WTC11 (cell line): ENCODE measurements at regions not wholly inside any gene's neighbourhood (a gene's known extent, or its start where the extent isn't known, plus 50 kb on each side); places are given as distances from the start of the nearest gene placed in this dataset.

Experiments used
- ATAC-seq: fragments of 200-7000 bp; cut with Tn5 transposase; 2 replicates; pipeline ENCODE4 v1.10.0; 2021; ENCODE audit warnings: mild to moderate bottlenecking, moderate library complexity
- CTCF ChIA-PET: fragments of 300-600 bp; sonication (Branson Sonifier 250); formaldehyde crosslinking; loops from one replicate; lab custom pipeline; 2021; ENCODE audit warnings: antibody characterized with exemption; lab: Charles Lee
- POLR2A ChIA-PET: fragments of 350-600 bp; sonication (Branson Sonifier 250); formaldehyde crosslinking; loops from one replicate; lab custom pipeline; 2021; ENCODE audit warnings: antibody characterized with exemption; lab: Charles Lee
- DNase-seq: peaks from one replicate; pipeline ENCODE4 v3.0.0; 2021; ENCODE audit warnings: low spot score
- H3K27ac Mint-ChIP-seq: 2 replicates; pipeline ENCODE4 v1.8.0; 2021; ENCODE audit warnings: mixed read lengths
- H3K27me3 Mint-ChIP-seq: 2 replicates; pipeline ENCODE4 v1.8.0; 2021; ENCODE audit warnings: low read depth, mild to moderate bottlenecking, moderate library complexity, mixed read lengths
- H3K36me3 Mint-ChIP-seq: 2 replicates; pipeline ENCODE4 v1.8.0; 2021; ENCODE audit warnings: mixed read lengths
- H3K4me1 Mint-ChIP-seq: 2 replicates; pipeline ENCODE4 v1.8.0; 2022; ENCODE audit warnings: mixed read lengths
- H3K4me3 Mint-ChIP-seq: 2 replicates; pipeline ENCODE4 v1.8.0; 2021; ENCODE audit warnings: mild to moderate bottlenecking, moderate library complexity, mixed read lengths
- H3K9me3 Mint-ChIP-seq: 2 replicates; pipeline ENCODE4 v1.8.0; 2021; ENCODE audit warnings: mixed read lengths
- ATF1 ChIP-seq: sonication (generic); formaldehyde crosslinking; IDR thresholded peaks from 2 replicates; pipeline ENCODE4 v1.8.1; 2023; ENCODE audit warnings: mild to moderate bottlenecking, moderate library complexity, missing genetic modification reagents
- CREB1 ChIP-seq: sonication (generic); formaldehyde crosslinking; IDR thresholded peaks from 2 replicates; pipeline ENCODE4 v1.8.0; 2023; ENCODE audit warnings: mild to moderate bottlenecking, missing genetic modification reagents
- CTCF ChIP-seq: fragments of 200-600 bp; IDR thresholded peaks from 2 replicates; pipeline ENCODE4 v1.8.0; 2022; ENCODE audit warnings: antibody characterized with exemption
- ERG ChIP-seq: fragments of 250-450 bp; sonication (Bioruptor Pico); IDR thresholded peaks from 2 replicates; pipeline ENCODE4 v1.8.0; 2021; ENCODE audit warnings: mild to moderate bottlenecking
- ESRRA ChIP-seq: sonication (generic); formaldehyde crosslinking; IDR thresholded peaks from 2 replicates; pipeline ENCODE4 v1.8.1; 2022; ENCODE audit warnings: mild to moderate bottlenecking, missing genetic modification reagents, borderline replicate concordance
- GABPB1 ChIP-seq: sonication (generic); formaldehyde crosslinking; IDR thresholded peaks from 2 replicates; pipeline ENCODE4 v1.8.1; 2023; ENCODE audit warnings: mild to moderate bottlenecking, missing genetic modification reagents
- GRHL2 ChIP-seq: fragments of 250-450 bp; sonication (Bioruptor Pico); IDR thresholded peaks from 2 replicates; pipeline ENCODE4 v1.8.0; 2022; ENCODE audit warnings: mild to moderate bottlenecking, moderate library complexity; ENCODE audit not compliant: insufficient replicate concordance, severe bottlenecking
- HMGA2 ChIP-seq: fragments of 250-450 bp; sonication (Bioruptor Pico); IDR thresholded peaks from 2 replicates; pipeline ENCODE4 v1.4.0; 2021; ENCODE audit warnings: mild to moderate bottlenecking, moderate library complexity
- HMGXB4 ChIP-seq: sonication (generic); formaldehyde crosslinking; IDR thresholded peaks from 2 replicates; pipeline ENCODE4 v1.8.1; 2023; ENCODE audit warnings: mild to moderate bottlenecking, moderate library complexity, missing genetic modification reagents
- NR2C2 ChIP-seq: sonication (generic); formaldehyde crosslinking; IDR thresholded peaks from 2 replicates; pipeline ENCODE4 v1.8.0; 2022; ENCODE audit warnings: mild to moderate bottlenecking, missing genetic modification reagents
- SOX15 ChIP-seq: fragments of 250-450 bp; sonication (Bioruptor Pico); IDR thresholded peaks from 2 replicates; pipeline ENCODE4 v1.9.0; 2021; ENCODE audit warnings: mild to moderate bottlenecking
- ZNF138 ChIP-seq: sonication (generic); formaldehyde crosslinking; conservative IDR thresholded peaks from 2 replicates; pipeline ENCODE4 v1.8.1; 2022; ENCODE audit warnings: mild to moderate bottlenecking, moderate library complexity, missing genetic modification reagents
- ZNF232 ChIP-seq: sonication (generic); formaldehyde crosslinking; IDR thresholded peaks from 2 replicates; pipeline ENCODE4 v1.8.0; 2022; ENCODE audit warnings: mild to moderate bottlenecking, missing genetic modification reagents
- ZNF396 ChIP-seq: fragments of 250-450 bp; sonication (Bioruptor Pico); IDR thresholded peaks from 2 replicates; pipeline ENCODE4 v1.8.0; 2021; ENCODE audit warnings: mild to moderate bottlenecking, moderate library complexity, borderline replicate concordance
- ZNF423 ChIP-seq: fragments of 250-450 bp; sonication (Bioruptor Pico); IDR thresholded peaks from 2 replicates; pipeline ENCODE4 v2.1.2; 2022; ENCODE audit warnings: mild to moderate bottlenecking, moderate library complexity
- TF ChIP-seq, protein P1 (sequence below): sonication (generic); formaldehyde crosslinking; IDR thresholded peaks from 2 replicates; pipeline ENCODE4 v1.8.0; 2023; ENCODE audit warnings: mild to moderate bottlenecking, missing genetic modification reagents
- TF ChIP-seq, protein P2 (sequence below): sonication (generic); formaldehyde crosslinking; IDR thresholded peaks from 2 replicates; pipeline ENCODE4 v1.8.1; 2022; ENCODE audit warnings: low read depth, mild to moderate bottlenecking, moderate library complexity, missing genetic modification reagents, borderline replicate concordance
- TF ChIP-seq, protein P3 (sequence below): fragments of 250-450 bp; sonication (Bioruptor Pico); IDR thresholded peaks from 2 replicates; pipeline ENCODE4 v2.1.2; 2022; ENCODE audit warnings: mild to moderate bottlenecking, moderate library complexity
- TF ChIP-seq, protein P4 (sequence below): fragments of 250-450 bp; sonication (Bioruptor Pico); conservative IDR thresholded peaks from 2 replicates; pipeline ENCODE4 v1.9.0; 2021; ENCODE audit warnings: mild to moderate bottlenecking
- TF ChIP-seq, protein P5 (sequence below): sonication (generic); formaldehyde crosslinking; IDR thresholded peaks from 2 replicates; pipeline ENCODE4 v1.8.1; 2023; ENCODE audit warnings: mild to moderate bottlenecking, missing genetic modification reagents

GRCh38 chr9:22617156-22617555, 170.5 kb downstream of the DMRTA1 start:
- Mint-ChIP-seq H3K36me3 (no peaks in the 10 kb centered on the region; the same call in 1 of the 2 replicates), H3K27me3 (no peaks in the 10 kb centered on the region), H3K4me1 (no peaks in the 10 kb centered on the region), H3K9me3 (peaks cover 8% of the 10 kb centered on the region), H3K27ac (no peak overlapping the region), H3K4me3 (no peak overlapping the region)
- DNase-seq, result no peak
- POLR2A ChIA-PET, result no interaction called here
- TF ChIP-seq, protein P1, sequence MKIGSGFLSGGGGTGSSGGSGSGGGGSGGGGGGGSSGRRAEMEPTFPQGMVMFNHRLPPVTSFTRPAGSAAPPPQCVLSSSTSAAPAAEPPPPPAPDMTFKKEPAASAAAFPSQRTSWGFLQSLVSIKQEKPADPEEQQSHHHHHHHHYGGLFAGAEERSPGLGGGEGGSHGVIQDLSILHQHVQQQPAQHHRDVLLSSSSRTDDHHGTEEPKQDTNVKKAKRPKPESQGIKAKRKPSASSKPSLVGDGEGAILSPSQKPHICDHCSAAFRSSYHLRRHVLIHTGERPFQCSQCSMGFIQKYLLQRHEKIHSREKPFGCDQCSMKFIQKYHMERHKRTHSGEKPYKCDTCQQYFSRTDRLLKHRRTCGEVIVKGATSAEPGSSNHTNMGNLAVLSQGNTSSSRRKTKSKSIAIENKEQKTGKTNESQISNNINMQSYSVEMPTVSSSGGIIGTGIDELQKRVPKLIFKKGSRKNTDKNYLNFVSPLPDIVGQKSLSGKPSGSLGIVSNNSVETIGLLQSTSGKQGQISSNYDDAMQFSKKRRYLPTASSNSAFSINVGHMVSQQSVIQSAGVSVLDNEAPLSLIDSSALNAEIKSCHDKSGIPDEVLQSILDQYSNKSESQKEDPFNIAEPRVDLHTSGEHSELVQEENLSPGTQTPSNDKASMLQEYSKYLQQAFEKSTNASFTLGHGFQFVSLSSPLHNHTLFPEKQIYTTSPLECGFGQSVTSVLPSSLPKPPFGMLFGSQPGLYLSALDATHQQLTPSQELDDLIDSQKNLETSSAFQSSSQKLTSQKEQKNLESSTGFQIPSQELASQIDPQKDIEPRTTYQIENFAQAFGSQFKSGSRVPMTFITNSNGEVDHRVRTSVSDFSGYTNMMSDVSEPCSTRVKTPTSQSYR, result no peak
- TF ChIP-seq NR2C2 (CRISPR knock-in tag), result no peak
- TF ChIP-seq, protein P2, sequence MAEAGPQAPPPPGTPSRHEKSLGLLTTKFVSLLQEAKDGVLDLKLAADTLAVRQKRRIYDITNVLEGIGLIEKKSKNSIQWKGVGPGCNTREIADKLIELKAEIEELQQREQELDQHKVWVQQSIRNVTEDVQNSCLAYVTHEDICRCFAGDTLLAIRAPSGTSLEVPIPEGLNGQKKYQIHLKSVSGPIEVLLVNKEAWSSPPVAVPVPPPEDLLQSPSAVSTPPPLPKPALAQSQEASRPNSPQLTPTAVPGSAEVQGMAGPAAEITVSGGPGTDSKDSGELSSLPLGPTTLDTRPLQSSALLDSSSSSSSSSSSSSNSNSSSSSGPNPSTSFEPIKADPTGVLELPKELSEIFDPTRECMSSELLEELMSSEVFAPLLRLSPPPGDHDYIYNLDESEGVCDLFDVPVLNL, result no peak
- TF ChIP-seq CTCF, result no peak
- no peak for TF ChIP-seq ATF1 (CRISPR knock-in tag)
- no peak for TF ChIP-seq ZNF232 (CRISPR knock-in tag)
- no peak for TF ChIP-seq ZNF396 (CRISPR knock-in tag)
- no peak for TF ChIP-seq ZNF423 (CRISPR knock-in tag)
- no peak for TF ChIP-seq ZNF138 (CRISPR knock-in tag)
- TF ChIP-seq, protein P3, sequence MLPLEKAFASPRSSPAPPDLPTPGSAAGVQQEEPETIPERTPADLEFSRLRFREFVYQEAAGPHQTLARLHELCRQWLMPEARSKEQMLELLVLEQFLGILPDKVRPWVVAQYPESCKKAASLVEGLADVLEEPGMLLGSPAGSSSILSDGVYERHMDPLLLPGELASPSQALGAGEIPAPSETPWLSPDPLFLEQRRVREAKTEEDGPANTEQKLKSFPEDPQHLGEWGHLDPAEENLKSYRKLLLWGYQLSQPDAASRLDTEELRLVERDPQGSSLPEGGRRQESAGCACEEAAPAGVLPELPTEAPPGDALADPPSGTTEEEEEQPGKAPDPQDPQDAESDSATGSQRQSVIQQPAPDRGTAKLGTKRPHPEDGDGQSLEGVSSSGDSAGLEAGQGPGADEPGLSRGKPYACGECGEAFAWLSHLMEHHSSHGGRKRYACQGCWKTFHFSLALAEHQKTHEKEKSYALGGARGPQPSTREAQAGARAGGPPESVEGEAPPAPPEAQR, result no peak
- no peak for TF ChIP-seq ERG
- CTCF ChIA-PET, result interaction anchor here (1.0 kb wide), 1 partner anchor 165 kb away, joined by 3 read pairs; no protein-coding TSS in a partner anchor
- ATAC-seq, result no peak

GRCh38 chr9:22622815-22623214, 176.2 kb downstream of the DMRTA1 start:
- no peak overlapping the region for H3K4me3 Mint-ChIP-seq
- no peak for ATAC-seq
- H3K9me3 Mint-ChIP-seq, result peaks cover 13% of the 10 kb centered on the region
- H3K27ac Mint-ChIP-seq, result no peak overlapping the region
- H3K27me3 Mint-ChIP-seq, result no peaks in the 10 kb centered on the region
- TF ChIP-seq GABPB1 (CRISPR knock-in tag) (no peak), GRHL2 (CRISPR knock-in tag) (no peak), SOX15 (CRISPR knock-in tag) (no peak), CREB1 (CRISPR knock-in tag) (no peak), HMGA2 (CRISPR knock-in tag) (no peak), HMGXB4 (CRISPR knock-in tag) (no peak), ESRRA (CRISPR knock-in tag) (no peak)
- TF ChIP-seq, protein P4, sequence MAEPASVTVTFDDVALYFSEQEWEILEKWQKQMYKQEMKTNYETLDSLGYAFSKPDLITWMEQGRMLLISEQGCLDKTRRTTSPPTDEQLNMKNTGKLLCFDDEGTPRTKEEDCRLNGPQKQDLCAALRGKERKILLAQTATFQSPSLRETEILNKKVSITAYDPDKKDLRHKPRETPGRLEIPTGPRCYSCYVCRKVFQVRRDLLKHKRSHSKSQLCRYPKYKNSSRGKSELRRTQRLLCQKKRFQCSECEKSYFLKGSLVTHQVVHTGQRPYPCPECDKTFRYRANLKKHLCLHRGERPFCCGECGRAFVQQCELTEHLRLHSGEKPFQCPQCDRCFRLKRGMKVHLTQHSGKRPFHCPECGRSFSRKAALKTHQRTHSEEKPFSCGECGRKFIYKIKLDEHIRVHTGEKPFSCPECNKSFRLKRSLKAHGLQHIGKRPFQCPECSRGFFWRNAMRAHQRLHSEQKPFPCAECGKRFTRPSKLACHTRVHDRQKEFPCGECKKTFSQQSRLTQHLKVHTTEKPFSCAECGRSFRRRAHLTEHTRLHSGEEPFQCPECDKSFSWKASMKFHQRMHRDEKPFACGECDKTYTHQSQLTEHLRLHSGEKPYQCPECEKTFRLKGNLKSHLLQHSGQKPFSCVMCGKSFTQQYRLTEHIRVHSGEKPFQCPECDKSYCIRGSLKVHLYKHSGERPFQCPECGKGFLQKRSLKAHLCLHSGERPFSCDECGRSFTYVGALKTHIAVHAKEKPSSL (CRISPR knock-in tag), result no peak
- TF ChIP-seq, protein P5, sequence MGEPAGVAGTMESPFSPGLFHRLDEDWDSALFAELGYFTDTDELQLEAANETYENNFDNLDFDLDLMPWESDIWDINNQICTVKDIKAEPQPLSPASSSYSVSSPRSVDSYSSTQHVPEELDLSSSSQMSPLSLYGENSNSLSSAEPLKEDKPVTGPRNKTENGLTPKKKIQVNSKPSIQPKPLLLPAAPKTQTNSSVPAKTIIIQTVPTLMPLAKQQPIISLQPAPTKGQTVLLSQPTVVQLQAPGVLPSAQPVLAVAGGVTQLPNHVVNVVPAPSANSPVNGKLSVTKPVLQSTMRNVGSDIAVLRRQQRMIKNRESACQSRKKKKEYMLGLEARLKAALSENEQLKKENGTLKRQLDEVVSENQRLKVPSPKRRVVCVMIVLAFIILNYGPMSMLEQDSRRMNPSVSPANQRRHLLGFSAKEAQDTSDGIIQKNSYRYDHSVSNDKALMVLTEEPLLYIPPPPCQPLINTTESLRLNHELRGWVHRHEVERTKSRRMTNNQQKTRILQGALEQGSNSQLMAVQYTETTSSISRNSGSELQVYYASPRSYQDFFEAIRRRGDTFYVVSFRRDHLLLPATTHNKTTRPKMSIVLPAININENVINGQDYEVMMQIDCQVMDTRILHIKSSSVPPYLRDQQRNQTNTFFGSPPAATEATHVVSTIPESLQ (CRISPR knock-in tag), result no peak
- peaks cover 11% of the 10 kb centered on the region for H3K36me3 Mint-ChIP-seq
- POLR2A ChIA-PET, result no interaction called here
- peaks cover 13% of the 10 kb centered on the region for H3K4me1 Mint-ChIP-seq
- CTCF ChIA-PET, result no interaction called here
- no peak for DNase-seq
